HCT116 (cell line): ENCODE measurements at regions not wholly inside any gene's neighbourhood (a gene's known extent, or its start where the extent isn't known, plus 50 kb on each side); places are given as distances from the start of the nearest gene placed in this dataset.

ENCODE experiments used
- ATAC-seq: fragments of 200-7000 bp; cut with Tn5 transposase; 2 replicates; pipeline ENCODE4 v1.9.1; 2020; ENCODE audit warnings: mild to moderate bottlenecking, moderate library complexity
- BruUV-seq: library from RNA; stranded (reverse); fragments of 400-500 nt; replicated peaks from 2 replicates; lab custom pipeline; 2021; lab: Mats Ljungman, UMichigan
- CTCF ChIA-PET: fragments of 300-600 bp; sonication (Branson Sonifier 250); formaldehyde crosslinking; loops from one replicate; lab custom pipeline; 2021; ENCODE audit warnings: antibody characterized with exemption; lab: Charles Lee
- POLR2A ChIA-PET: fragments of 300-600, 350-600 bp; sonication (Branson Sonifier 250); formaldehyde crosslinking; loops from one replicate; lab custom pipeline; 2021; ENCODE audit warnings: antibody characterized with exemption; lab: Charles Lee
- RAD21 ChIA-PET, 2 experiments: fragments of 300-600 bp; sonication (Branson Sonifier 250); formaldehyde crosslinking; loops; one replicate each; lab custom pipeline; 2023; ENCODE audit warnings: low total read pairs in 2 of 2; ENCODE audit not compliant: uncharacterized antibody in 2 of 2, unreplicated experiment in 2 of 2, low non-redundant PET in 1 of 2; lab: Charles Lee
- DNase-seq: peaks from one replicate; pipeline ENCODE4 v3.0.0-alpha.2; 2010; ENCODE audit warnings: low read depth, low spot score
- H2AFZ ChIP-seq: fragments of 200-600 bp; shearing (Covaris generic), sonication (generic); 2 replicates; pipeline ENCODE4 v1.6.1; 2017; ENCODE audit warnings: low read depth, mixed run types, mixed read lengths, antibody characterized with exemption, low read length; ENCODE audit not compliant: poor library complexity, severe bottlenecking
- H3K27ac ChIP-seq: 2 replicates; pipeline ENCODE4 v1.5.1; 2012; ENCODE audit warnings: low read depth, low read length
- H3K27me3 ChIP-seq: fragments of 200-600 bp; sonication (generic); 2 replicates; pipeline ENCODE4 v1.6.1; 2016; ENCODE audit warnings: mixed run types, low read length, mixed read lengths; ENCODE audit not compliant: insufficient read depth
- H3K36me3 ChIP-seq, 2 experiments: fragments of 200-500 bp in 1 of 2; fragments of 200-600 bp in 1 of 2; sonication (Bioruptor generic) in 1 of 2; sonication (generic) in 1 of 2; 2 replicates each; pipeline versions ENCODE4 v1.5.1 to v1.6.1; 2014 to 2016; ENCODE audit warnings: low read length in 2 of 2, inconsistent platforms in 1 of 2, mixed read lengths in 1 of 2, mixed run types in 1 of 2; ENCODE audit not compliant: insufficient read depth in 2 of 2, control insufficient read depth in 1 of 2
- H3K4me1 ChIP-seq, 2 experiments: fragments of 200-600 bp in 1 of 2; sonication (generic) in 1 of 2; 2 replicates each; pipeline versions ENCODE4 v1.5.1 to v1.6.1; 2012 to 2017; ENCODE audit warnings: low read length in 2 of 2, inconsistent platforms in 1 of 2, mild to moderate bottlenecking in 1 of 2, mixed read lengths in 1 of 2, mixed run types in 1 of 2, moderate library complexity in 1 of 2; ENCODE audit not compliant: insufficient read depth in 2 of 2, control insufficient read depth in 1 of 2
- H3K4me2 ChIP-seq: fragments of 200-600 bp; sonication (generic); 2 replicates; pipeline ENCODE4 v1.6.1; 2017; ENCODE audit warnings: mixed run types, low read length, mixed read lengths
- H3K4me3 ChIP-seq, 2 experiments: fragments of 200-600 bp in 1 of 2; sonication (generic) in 1 of 2; replicated peaks in 1 of 2; 2 replicates each; pipeline ENCODE4 v1.5.1; 2011 to 2016; ENCODE audit warnings: low read length in 2 of 2, control low read depth in 1 of 2, low read depth in 1 of 2, mild to moderate bottlenecking in 1 of 2, mixed read lengths in 1 of 2, mixed run types in 1 of 2
- H3K79me2 ChIP-seq: fragments of 200-600 bp; sonication (generic); 2 replicates; pipeline ENCODE4 v1.6.1; 2017; ENCODE audit warnings: mild to moderate bottlenecking, mixed run types, low read length, moderate library complexity, mixed read lengths; ENCODE audit not compliant: insufficient read depth
- H3K9ac ChIP-seq: fragments of 200-600 bp; sonication (generic); 2 replicates; pipeline ENCODE4 v1.6.1; 2016; ENCODE audit warnings: low read length, mixed read lengths
- H3K9me2 ChIP-seq: fragments of 200-600 bp; sonication (generic), shearing (Covaris generic); 2 replicates; pipeline ENCODE4 v1.6.1; 2017; ENCODE audit warnings: mixed run types, mild to moderate bottlenecking, moderate library complexity; ENCODE audit not compliant: insufficient read depth
- H3K9me3 ChIP-seq, 2 experiments: fragments of 200-500 bp in 1 of 2; fragments of 200-600 bp in 1 of 2; sonication (Bioruptor generic) in 1 of 2; sonication (generic) in 1 of 2; 2 replicates each; pipeline ENCODE4 v1.6.1; 2014 to 2017; ENCODE audit warnings: low read length in 2 of 2, mixed read lengths in 2 of 2, inconsistent platforms in 1 of 2, low read depth in 1 of 2, mild to moderate bottlenecking in 1 of 2, mixed run types in 1 of 2, moderate library complexity in 1 of 2; ENCODE audit not compliant: control insufficient read depth in 1 of 2, insufficient read depth in 1 of 2
- H4K20me1 ChIP-seq: fragments of 200-600 bp; sonication (generic), shearing (Covaris generic); 2 replicates; pipeline ENCODE4 v1.6.1; 2017; ENCODE audit warnings: mixed run types, mild to moderate bottlenecking, moderate library complexity; ENCODE audit not compliant: insufficient read depth
- CEBPB ChIP-seq: IDR thresholded peaks from 2 replicates; pipeline ENCODE4 v1.6.1; 2012; ENCODE audit warnings: low read depth
- EZH2phosphoT487 ChIP-seq: fragments of 200-600 bp; IDR thresholded peaks from 2 replicates; pipeline ENCODE4 v1.6.1; 2018; ENCODE audit warnings: antibody characterized with exemption, borderline replicate concordance
- JUND ChIP-seq: IDR thresholded peaks from 2 replicates; pipeline ENCODE4 v1.6.1; 2012
- POLR2A ChIP-seq: IDR thresholded peaks from 2 replicates; pipeline ENCODE4 v1.7.0; 2011; ENCODE audit warnings: borderline replicate concordance; ENCODE audit not compliant: insufficient read depth, insufficient read length; ENCODE audit errors: extremely low read depth
- TCF7L2 ChIP-seq: IDR thresholded peaks from 2 replicates; pipeline ENCODE4 v1.7.0; 2011; ENCODE audit warnings: borderline replicate concordance, inconsistent platforms; ENCODE audit not compliant: insufficient read depth, insufficient read length; ENCODE audit errors: extremely low read depth
- ZFX ChIP-seq: fragments of 450-650 bp; IDR thresholded peaks from 2 replicates; pipeline ENCODE4 v1.6.1; 2017
- intact Hi-C: fragments of 100-400 bp; cut with micrococcal nuclease; formaldehyde crosslinking; loops from 2 replicates; pipeline ENCODE4 v1.10.0; 2022
- TF ChIP-seq, protein P1 (sequence below): IDR thresholded peaks from 2 replicates; pipeline ENCODE4 v1.6.1; 2012; ENCODE audit warnings: low read depth
- TF ChIP-seq, protein P2 (sequence below): IDR thresholded peaks from 2 replicates; pipeline ENCODE4 v1.6.1; 2012
- TF ChIP-seq, protein P3 (sequence below), 3 experiments: fragments of 200-600 bp in 1 of 3; sonication (generic) in 1 of 3; IDR thresholded peaks in 2 of 3; conservative IDR thresholded peaks in 1 of 3; 2 replicates each; pipeline ENCODE4 v1.5.1; 2012 to 2017; ENCODE audit warnings: low read depth in 2 of 3, low read length in 2 of 3, antibody characterized with exemption in 1 of 3, borderline replicate concordance in 1 of 3, control low read depth in 1 of 3, mild to moderate bottlenecking in 1 of 3, mixed read lengths in 1 of 3, mixed run types in 1 of 3, moderate library complexity in 1 of 3; ENCODE audit not compliant: insufficient read depth in 1 of 3

DNA sequence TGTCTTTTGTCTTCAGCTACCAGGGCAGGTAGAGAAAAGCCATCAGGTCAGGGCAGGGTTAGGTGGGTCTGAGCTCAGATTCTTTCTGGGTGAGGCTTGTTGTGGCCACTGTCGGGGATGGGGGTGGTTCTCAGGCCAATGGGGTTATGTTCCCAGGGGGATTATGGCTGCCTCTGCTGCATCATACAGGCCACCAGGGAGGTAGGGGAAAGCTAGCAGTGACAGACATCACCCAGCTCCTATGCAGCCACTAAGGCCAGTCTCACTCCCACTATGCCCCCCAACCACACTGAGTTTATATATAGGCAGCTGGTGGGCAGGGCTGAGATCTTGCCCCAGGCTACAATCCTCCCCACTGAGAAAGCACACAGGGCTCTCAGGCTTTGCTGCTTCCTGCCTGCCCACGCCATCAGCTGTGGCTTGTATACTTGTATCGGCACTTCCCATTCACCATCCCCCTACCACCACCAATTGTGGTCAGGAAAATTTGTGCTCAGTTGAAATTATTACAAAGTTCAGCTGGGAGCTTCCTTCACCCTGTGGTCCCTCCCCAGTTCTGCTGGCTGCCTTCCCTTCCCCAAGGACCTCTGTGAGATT lies 72.6 kb upstream of the PTPN13 start:
- no peaks in the 10 kb centered on the region for H3K9me3 ChIP-seq
- TF ChIP-seq, protein P1, sequence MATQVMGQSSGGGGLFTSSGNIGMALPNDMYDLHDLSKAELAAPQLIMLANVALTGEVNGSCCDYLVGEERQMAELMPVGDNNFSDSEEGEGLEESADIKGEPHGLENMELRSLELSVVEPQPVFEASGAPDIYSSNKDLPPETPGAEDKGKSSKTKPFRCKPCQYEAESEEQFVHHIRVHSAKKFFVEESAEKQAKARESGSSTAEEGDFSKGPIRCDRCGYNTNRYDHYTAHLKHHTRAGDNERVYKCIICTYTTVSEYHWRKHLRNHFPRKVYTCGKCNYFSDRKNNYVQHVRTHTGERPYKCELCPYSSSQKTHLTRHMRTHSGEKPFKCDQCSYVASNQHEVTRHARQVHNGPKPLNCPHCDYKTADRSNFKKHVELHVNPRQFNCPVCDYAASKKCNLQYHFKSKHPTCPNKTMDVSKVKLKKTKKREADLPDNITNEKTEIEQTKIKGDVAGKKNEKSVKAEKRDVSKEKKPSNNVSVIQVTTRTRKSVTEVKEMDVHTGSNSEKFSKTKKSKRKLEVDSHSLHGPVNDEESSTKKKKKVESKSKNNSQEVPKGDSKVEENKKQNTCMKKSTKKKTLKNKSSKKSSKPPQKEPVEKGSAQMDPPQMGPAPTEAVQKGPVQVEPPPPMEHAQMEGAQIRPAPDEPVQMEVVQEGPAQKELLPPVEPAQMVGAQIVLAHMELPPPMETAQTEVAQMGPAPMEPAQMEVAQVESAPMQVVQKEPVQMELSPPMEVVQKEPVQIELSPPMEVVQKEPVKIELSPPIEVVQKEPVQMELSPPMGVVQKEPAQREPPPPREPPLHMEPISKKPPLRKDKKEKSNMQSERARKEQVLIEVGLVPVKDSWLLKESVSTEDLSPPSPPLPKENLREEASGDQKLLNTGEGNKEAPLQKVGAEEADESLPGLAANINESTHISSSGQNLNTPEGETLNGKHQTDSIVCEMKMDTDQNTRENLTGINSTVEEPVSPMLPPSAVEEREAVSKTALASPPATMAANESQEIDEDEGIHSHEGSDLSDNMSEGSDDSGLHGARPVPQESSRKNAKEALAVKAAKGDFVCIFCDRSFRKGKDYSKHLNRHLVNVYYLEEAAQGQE = no peak
- TF ChIP-seq CEBPB (no peak), ZFX (no peak), TCF7L2 (no peak), JUND (no peak), EZH2phosphoT487 (no peak), POLR2A (no peak)
- TF ChIP-seq, protein P2, sequence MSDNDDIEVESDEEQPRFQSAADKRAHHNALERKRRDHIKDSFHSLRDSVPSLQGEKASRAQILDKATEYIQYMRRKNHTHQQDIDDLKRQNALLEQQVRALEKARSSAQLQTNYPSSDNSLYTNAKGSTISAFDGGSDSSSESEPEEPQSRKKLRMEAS = no peak
- TF ChIP-seq, protein P3, sequence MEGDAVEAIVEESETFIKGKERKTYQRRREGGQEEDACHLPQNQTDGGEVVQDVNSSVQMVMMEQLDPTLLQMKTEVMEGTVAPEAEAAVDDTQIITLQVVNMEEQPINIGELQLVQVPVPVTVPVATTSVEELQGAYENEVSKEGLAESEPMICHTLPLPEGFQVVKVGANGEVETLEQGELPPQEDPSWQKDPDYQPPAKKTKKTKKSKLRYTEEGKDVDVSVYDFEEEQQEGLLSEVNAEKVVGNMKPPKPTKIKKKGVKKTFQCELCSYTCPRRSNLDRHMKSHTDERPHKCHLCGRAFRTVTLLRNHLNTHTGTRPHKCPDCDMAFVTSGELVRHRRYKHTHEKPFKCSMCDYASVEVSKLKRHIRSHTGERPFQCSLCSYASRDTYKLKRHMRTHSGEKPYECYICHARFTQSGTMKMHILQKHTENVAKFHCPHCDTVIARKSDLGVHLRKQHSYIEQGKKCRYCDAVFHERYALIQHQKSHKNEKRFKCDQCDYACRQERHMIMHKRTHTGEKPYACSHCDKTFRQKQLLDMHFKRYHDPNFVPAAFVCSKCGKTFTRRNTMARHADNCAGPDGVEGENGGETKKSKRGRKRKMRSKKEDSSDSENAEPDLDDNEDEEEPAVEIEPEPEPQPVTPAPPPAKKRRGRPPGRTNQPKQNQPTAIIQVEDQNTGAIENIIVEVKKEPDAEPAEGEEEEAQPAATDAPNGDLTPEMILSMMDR (IDR thresholded peaks at IDR 0.05 in 2 of 3, conservative IDR thresholded peaks at IDR 0.05 in 1 of 3; ENCODE audit: borderline replicate concordance in 1 of 3, insufficient read depth in 1 of 3, low read depth in 2 of 3, low read length in 2 of 3) = no peak
- no peak overlapping the region for H3K4me2 ChIP-seq
- H3K9me2 ChIP-seq = no peaks in the 10 kb centered on the region
- no peak for ATAC-seq
- H3K27ac ChIP-seq = no peak overlapping the region
- no peaks in the 10 kb centered on the region for H4K20me1 ChIP-seq
- ChIA-PET CTCF (interaction anchor here (1.3 to 1.7 kb wide), 2 partner anchors 25 to 374 kb away, joined by 7 to 8 read pairs; no protein-coding TSS in a partner anchor), POLR2A (no interaction called here), RAD21 (interaction anchor here in 1 of 2 experiments (0.8 kb wide), 1 partner anchor 22 kb away, joined by 3 read pairs; no protein-coding TSS in a partner anchor)
- H3K36me3 ChIP-seq = no peaks in the 10 kb centered on the region
- H2AFZ ChIP-seq = no peak overlapping the region
- intact Hi-C loops = no loop called here
- no peaks in the 10 kb centered on the region for H3K4me1 ChIP-seq
- no TSS peak for BruUV-seq
- H3K4me3 ChIP-seq = no peak overlapping the region
- no peaks in the 10 kb centered on the region for H3K27me3 ChIP-seq
- no peak overlapping the region for H3K9ac ChIP-seq
- no peak for DNase-seq
- no peaks in the 10 kb centered on the region for H3K79me2 ChIP-seq
